Stimulated activated CD8-positive, alpha-beta memory T cell treated with anti-CD3 and anti-CD28 coated beads, Interleukin-7, amount 100 ng/mL, for 24 hours (primary cell): ENCODE measurements at regions not wholly inside any gene's neighbourhood (a gene's known extent, or its start where the extent isn't known, plus 50 kb on each side); places are given as distances from the start of the nearest gene placed in this dataset.
"Not testable (repeated sequence)": the region's sequence is repeated elsewhere in the genome, so short reads cannot be mapped to it uniquely, and the experiment has no call there.

ENCODE experiments used
- DNase-seq: peaks from one replicate; pipeline ENCODE4 v3.0.0-alpha.2; 2020; ENCODE audit warnings: low read depth

GRCh38 chr1:212155219-212155618, 119.7 kb downstream of the DTL start:
- DNase-seq: no peak

DNA sequence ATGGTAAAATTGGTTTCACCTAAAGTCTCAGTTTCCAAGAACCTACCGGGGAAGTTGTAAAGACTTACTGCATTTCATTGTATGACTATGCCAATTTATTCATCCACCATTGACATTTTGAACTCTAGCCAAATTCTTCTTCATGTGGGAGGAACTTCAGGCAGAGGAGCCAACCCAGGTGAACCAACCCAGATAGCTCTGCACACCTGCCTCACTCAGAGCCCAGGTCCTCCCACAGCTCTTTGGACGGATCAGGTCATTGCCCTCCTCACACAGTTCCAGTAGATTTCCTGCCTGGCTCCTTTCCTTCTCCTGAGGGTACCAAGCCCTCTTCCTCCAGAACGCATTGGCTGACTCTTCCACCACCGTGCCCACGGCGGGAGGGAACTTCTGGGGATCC, 121.7 kb downstream of the DTL start:
- no peak for DNase-seq

GRCh38 chr1:212158912-212159796, 123.6 kb downstream of the DTL start:
- DNase-seq: no peak

GRCh38 chr1:212161231-212161781, 123.9 kb upstream of the PPP2R5A start:
- no peak for DNase-seq

- DNase-seq: no peak
These were observed 122.6 kb upstream of the PPP2R5A start for GRCh38 chr1:212162635-212163034.

GRCh38 chr1:212164095-212164872, 120.9 kb upstream of the PPP2R5A start:
- DNase-seq: no peak

- DNase-seq: no peak
These were observed 119.0 kb upstream of the PPP2R5A start for GRCh38 chr1:212166244-212166643.

- no peak for DNase-seq
These were observed 118.6 kb upstream of the PPP2R5A start for GRCh38 chr1:212166644-212167043.

DNA sequence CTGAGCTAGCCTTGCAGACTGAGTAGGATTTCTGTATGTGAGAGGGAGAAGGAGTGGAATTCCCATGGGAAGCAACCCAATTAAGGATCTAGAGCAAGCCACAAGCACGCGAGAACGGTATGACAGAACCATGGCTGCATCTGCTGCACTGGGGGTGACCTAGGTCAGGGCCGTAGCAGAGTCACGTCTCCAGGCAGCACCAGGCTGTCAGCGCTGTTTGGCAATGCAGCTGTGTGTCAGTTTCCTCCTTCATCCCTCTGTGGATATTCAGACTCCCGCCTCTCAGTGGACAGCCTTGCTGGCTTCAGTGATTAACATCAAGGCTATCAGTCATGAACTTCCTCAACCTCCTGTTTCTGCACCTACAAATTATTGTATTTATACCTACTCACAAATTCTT, 118.1 kb upstream of the PPP2R5A start:
- no peak for DNase-seq

DNA sequence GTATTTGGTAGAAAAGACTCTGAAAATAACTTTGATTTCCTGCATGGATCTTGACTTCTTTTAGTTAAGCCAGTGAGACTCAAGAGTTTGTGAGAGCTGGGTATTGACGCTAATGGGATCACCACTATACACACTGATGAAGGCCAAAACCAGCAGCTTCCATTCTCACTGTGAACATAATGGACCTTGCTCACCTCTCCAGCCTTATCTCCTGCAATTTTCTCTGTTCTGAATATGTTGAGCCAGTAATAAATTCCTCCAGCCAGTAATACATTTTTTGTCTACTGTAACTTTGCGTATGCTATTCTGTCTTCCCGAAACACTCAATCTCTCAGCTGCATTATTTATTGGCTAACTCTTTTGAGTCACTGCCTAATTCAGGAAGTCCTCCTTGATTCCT, 111.6 kb upstream of the PPP2R5A start:
- DNase-seq: no peak

DNA sequence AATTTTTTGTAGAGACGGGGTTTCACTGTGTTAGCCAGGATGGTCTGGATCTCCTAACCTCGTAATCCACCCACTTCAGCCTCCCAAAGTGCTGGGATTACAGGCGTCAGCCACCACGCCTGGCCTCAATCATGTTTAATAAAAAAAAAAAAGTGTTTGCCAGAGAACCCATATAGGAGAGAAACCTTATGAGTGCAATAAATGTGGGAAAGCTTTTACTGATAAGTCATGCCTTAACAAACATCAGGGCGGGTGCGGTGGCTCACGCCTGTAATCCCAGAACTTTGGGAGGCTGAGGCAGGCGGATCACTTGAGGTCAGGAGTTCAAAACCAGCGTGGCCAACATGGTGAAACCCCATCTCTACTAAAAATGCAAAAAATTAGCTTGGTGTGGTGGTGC, 110.9 kb upstream of the PPP2R5A start:
- DNase-seq: not testable (repeated sequence)

DNA sequence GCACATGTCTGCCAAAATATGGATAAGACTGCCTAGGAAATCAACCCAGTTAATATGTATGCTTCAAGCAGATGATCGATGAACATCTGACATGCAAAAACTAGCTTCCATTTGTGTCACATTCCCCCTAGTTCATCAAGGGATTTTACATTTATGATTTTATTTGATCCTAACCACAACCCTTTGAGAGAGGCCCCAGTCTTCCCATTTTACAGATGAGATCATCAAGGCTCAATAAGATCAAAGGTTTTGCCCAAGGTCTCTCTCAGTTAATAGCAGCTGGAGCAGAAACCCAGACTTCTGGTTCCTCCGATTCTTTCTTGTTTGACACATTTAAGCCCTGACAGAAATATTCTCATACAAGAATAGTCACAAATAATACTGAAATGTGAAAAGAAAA, 107.7 kb upstream of the PPP2R5A start:
- no peak for DNase-seq

DNA sequence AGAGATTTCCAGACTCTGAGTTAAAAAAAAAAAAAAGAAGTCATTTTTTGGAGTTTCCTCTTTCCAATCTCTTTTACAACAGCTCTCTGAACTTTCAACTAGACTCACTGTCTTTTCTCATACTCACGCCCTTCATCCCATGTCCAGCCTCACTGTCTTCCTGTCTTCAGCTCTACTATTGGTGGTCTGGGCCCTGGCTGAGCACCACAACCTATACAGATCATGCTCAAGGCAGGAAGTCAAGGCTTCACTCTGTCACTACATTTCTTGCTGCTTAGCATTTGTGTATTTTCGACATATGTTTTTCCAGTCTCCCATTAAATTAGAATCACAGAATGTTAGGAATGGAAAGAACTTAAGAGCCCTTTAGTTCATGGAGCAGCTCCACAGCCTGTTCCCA, 106.4 kb upstream of the PPP2R5A start:
- no peak for DNase-seq

- no peak for DNase-seq
These were observed 105.7 kb upstream of the PPP2R5A start for GRCh38 chr1:212179394-212180076.

DNA sequence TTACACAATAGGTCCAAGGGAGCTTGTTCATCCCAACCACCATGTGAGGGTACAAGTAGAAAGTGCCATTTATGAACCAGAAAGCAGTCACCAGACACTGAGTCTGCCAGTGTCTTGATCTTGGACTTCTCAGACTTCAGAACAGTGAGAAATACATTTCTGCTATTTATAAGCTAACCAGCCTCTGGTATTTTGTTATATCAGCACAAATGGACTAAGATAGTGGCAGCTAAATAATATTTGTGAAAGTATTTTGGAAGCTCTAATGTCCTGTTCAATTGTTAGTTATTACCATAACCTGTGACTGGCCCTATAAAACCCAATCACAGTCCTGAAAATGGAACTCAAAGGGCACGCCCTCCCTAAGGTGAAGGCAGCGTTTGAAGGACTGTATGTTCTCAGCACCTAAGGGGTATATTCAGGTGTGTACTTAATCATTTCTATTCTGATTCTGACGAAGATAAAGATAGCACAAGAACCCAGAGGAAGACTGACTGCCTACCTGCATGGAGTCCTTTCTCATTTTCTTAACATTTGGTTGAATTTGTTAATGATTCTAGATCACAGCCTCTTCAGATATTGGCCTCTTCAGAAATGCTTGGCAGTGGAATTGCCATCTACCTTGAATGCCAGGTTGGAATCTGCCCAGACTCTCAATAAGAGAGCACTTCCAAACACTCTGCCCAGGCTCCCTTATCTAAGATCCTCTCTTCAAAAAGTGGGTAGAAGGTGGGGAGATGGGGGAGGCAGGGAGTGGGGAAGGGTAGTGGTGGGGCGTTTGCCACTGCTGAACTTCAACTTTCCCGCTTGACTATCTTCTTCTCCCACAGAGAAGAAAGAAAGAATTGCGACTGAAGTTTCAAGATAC, 104.0 kb upstream of the PPP2R5A start:
- DNase-seq: no peak

DNA sequence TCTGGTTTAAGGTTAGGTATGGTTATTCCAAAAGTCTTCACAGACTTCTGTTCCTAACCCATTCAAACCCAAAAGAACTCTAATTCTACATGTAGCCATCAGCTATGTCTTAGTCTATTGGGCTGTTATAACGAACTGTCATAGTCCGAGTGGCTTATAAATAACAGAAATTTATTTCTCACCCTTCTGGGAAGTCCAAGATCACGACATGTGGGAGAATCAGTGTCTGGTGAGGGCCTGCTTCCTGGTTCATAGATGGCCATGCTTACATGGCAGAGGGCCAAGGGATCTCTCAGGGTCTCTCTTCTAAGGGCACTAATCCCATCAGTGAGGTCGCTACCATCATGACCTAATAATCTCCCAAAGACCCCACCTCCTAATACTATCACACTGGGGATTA, 103.0 kb upstream of the PPP2R5A start:
- no peak for DNase-seq

GRCh38 chr1:212182579-212182978, 102.6 kb upstream of the PPP2R5A start:
- DNase-seq: no peak

DNA sequence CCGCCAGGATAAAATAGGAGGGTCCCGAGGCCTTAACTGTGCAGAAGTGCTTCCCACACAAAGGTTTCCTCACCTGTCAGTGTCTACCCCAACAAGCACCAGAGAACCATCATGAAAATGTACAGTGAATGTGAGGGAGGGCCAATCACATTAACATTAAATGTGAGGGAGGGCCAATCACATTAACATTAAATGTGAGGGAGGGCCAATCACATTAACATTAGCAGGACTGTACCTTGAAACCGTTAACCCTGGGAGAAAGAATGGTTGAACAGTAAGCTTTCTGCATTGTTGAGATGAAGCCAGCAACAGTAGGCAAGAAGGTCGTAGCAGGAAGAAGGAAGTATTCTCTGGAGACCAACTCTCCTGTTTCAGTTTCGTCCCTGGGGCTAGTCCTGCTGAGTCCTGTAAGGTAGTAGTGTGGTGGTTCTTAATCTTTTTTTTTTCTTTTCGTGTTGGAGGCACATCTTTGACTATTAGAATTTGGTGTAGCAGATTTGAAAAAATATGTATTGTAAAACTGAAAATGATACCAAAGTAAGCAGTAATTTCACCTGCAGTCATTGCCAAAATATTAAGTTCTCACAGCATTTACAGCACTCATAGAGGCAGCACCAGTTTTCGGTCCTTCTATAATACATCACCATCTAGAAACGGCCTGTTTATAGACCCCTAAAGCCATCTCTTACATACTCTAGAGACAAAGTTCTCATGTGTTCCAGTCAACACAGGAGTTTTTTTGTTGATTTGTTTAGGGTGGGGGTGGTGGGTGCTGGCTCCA, 98.6 kb upstream of the PPP2R5A start:
- no peak for DNase-seq

- no peak for DNase-seq
These were observed 96.4 kb upstream of the PPP2R5A start for GRCh38 chr1:212188599-212189351.

- DNase-seq: no peak
These were observed 95.9 kb upstream of the PPP2R5A start for GRCh38 chr1:212189352-212189738.
